Lower leg skin (tissue), 4 donors: ENCODE measurements at regions not wholly inside any gene's neighbourhood (a gene's known extent, or its start where the extent isn't known, plus 50 kb on each side); places are given as distances from the start of the nearest gene placed in this dataset.
A peak's percentile ranks its signal among the peaks of the same experiment; 100 is the strongest.

Experiments used
- DNase-seq, 2 donors: peaks; one replicate each; pipeline ENCODE4 v3.0.0-alpha.2; 2019; ENCODE audit warnings: low spot score in 2 of 2
- H3K4me3 ChIP-seq: fragments of 200-600 bp; sonication (generic); 2 replicates; pipeline ENCODE4 v1.5.1; 2017; ENCODE audit warnings: mild to moderate bottlenecking, low read depth; ENCODE audit not compliant: poor library complexity, severe bottlenecking
- CTCF ChIP-seq, 3 donors: fragments of 450-650 bp; IDR thresholded peaks; one replicate each; pipeline ENCODE4 v1.5.1; 2016; ENCODE audit warnings: antibody characterized with exemption in 3 of 3, mild to moderate bottlenecking in 3 of 3, moderate library complexity in 2 of 3
- POLR2A ChIP-seq, 2 donors: fragments of 450-650 bp; IDR thresholded peaks; one replicate each; pipeline ENCODE4 v1.6.1; 2016 to 2017; ENCODE audit warnings: antibody characterized with exemption in 2 of 2, mild to moderate bottlenecking in 1 of 2, moderate library complexity in 1 of 2
- WGBS, 2 donors: methylation state at CpG; one replicate each; pipeline ENCODE4 v1.1.5; 2018; 5-methylcytosine and 5-hydroxymethylcytosine counted together
- intact Hi-C: fragments of 100-400 bp; cut with DNase I; formaldehyde crosslinking; loops from one replicate; pipeline ENCODE4 v1.15.0; 2023; ENCODE audit warnings: low total_unique reads

DNA sequence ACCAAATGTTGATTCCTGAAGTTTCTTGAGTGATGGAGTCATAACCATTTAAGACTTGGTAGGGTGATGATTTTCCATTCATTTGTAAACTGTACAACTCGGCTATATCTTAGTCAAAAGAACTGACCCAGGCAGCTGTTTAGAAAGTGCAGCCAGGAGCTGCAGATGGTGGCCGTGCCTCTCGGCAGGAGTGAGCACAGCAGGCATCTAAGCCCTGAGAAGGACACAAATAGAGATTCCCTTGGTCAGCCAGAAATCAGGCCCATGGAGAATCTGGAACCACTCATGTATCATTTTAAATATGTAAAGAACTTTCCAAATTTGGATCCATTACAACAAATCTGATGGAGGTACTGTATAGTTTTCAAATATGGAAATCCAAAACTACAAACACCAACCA lies 177.0 kb upstream of the AKR1E2 start:
- intact Hi-C loops = no loop called here
- 87 to 92% methylated on average over 3 of the region's 3 CpGs for WGBS, 2 donors
- DNase-seq = no peak
- no peak overlapping the region for H3K4me3 ChIP-seq
- TF ChIP-seq CTCF (IDR thresholded peaks at IDR 0.05) (no peak), POLR2A (IDR thresholded peaks at IDR 0.05) (no peak)

DNA sequence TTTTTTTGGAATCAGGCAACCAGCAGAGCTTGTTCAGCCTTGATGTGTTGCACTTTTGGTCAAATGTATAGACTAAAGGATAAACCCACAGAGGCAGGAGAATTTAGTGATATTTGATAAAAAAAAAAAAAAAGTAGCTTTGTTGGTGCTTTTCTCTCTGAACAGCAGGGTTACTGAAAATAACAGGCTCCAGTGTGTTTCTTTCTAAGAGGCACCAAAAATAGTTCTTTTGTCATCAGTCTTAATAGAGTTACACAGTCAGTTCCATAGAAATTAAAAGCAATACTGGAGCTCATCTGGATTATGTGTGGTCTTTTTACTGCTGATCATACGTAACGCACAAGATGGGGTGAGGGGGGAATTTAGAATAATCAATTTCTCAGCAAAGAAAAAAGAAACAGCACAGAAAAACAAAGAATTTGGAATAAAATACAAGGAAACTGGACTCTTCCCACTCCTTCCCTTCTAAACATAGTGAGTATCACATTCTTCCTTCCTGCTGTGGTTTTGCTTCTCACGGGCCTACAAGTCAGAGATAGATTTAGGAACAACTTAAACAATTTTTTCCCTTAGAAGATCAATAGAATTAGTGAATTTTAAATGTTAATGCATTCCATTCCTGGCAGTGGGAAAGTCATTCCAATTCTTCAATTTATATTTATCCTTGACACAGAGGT lies 178.8 kb upstream of the AKR1E2 start:
- DNase-seq = no peak
- intact Hi-C loops = no loop called here
- H3K4me3 ChIP-seq = no peak overlapping the region
- TF ChIP-seq CTCF (IDR thresholded peaks at IDR 0.05) (no peak), POLR2A (IDR thresholded peaks at IDR 0.05) (no peak)
- WGBS, 2 donors = 80 to 85% methylated on average over 3 of the region's 3 CpGs

DNA sequence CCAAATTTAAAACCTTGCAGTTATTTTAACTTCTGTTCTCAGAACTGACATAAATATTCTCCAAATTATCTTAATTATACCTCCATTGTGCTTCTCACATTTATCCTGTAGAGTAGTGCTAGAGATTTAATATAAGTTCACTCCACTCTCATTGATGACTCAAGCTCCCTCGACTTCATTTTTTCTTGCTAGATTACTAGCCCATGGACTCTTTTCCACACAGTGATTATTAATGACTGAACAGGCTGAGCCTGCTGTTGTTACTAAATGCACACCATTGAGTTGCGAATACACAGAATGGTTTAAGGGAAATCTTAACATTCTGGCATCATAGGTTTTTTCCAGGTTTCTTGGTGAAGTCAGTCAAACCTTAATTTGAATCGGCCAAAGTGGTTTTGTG lies 179.5 kb upstream of the AKR1E2 start:
- intact Hi-C loops = no loop called here
- H3K4me3 ChIP-seq = no peak overlapping the region
- DNase-seq = no peak
- 58 to 85% methylated on average over 3 of the region's 3 CpGs for WGBS, 2 donors
- TF ChIP-seq CTCF (IDR thresholded peaks at IDR 0.05) = no peak

DNA sequence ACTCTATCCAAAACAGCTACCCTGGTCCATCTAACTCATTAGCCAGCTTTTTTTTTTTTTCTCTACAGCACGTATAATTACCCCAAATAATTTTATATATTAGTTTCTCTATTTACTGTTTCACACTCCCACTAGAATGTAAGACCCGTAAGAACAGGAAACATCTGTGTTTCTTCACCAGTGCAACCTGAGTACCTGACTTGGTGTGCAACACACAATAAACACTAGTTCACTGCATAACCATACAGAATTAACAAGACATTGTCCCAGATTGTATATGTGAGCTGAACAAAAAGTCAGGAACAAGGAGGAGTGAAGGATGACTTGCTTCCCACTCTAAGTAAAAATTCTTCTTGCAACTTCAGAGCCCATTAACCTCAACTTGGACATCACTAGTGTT lies 180.2 kb upstream of the AKR1E2 start:
- no peak for DNase-seq
- 40 to 48% methylated on average over 2 of the region's 2 CpGs for WGBS, 2 donors
- TF ChIP-seq POLR2A (IDR thresholded peaks at IDR 0.05) (no peak), CTCF (IDR thresholded peaks at IDR 0.05) (no peak)
- intact Hi-C loops = no loop called here
- H3K4me3 ChIP-seq = no peak overlapping the region

- 91 to 94% methylated on average over 1 of the region's 1 CpG for WGBS, 2 donors
- H3K4me3 ChIP-seq = no peak overlapping the region
- no peak for TF ChIP-seq CTCF (IDR thresholded peaks at IDR 0.05)
- no peak for TF ChIP-seq POLR2A (IDR thresholded peaks at IDR 0.05)
- intact Hi-C loops = no loop called here
- no peak for DNase-seq
Measured at GRCh38 chr10:4643471-4643870, 182.5 kb upstream of the AKR1E2 start.

- intact Hi-C loops = no loop called here
- 17 to 22% methylated on average over 2 of the region's 2 CpGs for WGBS, 2 donors
- TF ChIP-seq POLR2A (IDR thresholded peaks at IDR 0.05) (no peak), CTCF (IDR thresholded peaks at IDR 0.05) (no peak)
- no peak overlapping the region for H3K4me3 ChIP-seq
- peak in 1 of 2 donors; percentile 48 for DNase-seq
Measured at GRCh38 chr10:4639960-4640359, 186.0 kb upstream of the AKR1E2 start.
